Stimulated activated CD4-positive, alpha-beta T cell treated with anti-CD3 and anti-CD28 coated beads, Interleukin-12 subunit alpha, Interleukin-12 subunit beta, amount 100 ng/mL, for 48 hours (primary cell): ENCODE measurements at regions not wholly inside any gene's neighbourhood (a gene's known extent, or its start where the extent isn't known, plus 50 kb on each side); places are given as distances from the start of the nearest gene placed in this dataset.

Experiments used
- DNase-seq, 3 donors: peaks; one replicate each; pipeline ENCODE4 v3.0.0-alpha.2; 2020; ENCODE audit warnings: low read depth in 2 of 3, low spot score in 1 of 3

- no peak for DNase-seq
Observed at GRCh38 chr2:150595803-150596470, 108.5 kb upstream of the RND3 start.

GRCh38 chr2:150594299-150594698 lies 106.8 kb upstream of the RND3 start:
- no peak for DNase-seq

- DNase-seq: no peak
Observed at GRCh38 chr2:150591496-150592285, 104.2 kb upstream of the RND3 start.

- no peak for DNase-seq
Observed at GRCh38 chr2:150589681-150590080, 102.2 kb upstream of the RND3 start.

DNA sequence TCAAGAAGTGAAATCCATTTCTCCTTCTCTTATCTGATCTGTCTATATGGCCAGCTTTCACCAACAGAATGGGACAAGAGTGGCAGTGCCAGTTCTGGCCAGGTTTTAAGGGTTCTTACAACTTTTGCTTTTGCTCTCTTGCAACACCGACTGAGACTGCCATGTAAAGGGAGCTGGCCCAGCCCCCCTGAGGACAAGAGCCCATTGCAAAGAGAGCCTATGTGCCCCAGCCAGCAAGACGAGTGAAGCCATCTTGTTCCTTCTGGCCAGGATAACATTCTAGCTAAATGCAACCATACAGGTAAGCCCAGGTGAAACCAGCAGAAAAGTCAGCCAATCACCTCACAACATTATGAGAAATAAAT lies 101.0 kb upstream of the RND3 start:
- DNase-seq: no peak

DNA sequence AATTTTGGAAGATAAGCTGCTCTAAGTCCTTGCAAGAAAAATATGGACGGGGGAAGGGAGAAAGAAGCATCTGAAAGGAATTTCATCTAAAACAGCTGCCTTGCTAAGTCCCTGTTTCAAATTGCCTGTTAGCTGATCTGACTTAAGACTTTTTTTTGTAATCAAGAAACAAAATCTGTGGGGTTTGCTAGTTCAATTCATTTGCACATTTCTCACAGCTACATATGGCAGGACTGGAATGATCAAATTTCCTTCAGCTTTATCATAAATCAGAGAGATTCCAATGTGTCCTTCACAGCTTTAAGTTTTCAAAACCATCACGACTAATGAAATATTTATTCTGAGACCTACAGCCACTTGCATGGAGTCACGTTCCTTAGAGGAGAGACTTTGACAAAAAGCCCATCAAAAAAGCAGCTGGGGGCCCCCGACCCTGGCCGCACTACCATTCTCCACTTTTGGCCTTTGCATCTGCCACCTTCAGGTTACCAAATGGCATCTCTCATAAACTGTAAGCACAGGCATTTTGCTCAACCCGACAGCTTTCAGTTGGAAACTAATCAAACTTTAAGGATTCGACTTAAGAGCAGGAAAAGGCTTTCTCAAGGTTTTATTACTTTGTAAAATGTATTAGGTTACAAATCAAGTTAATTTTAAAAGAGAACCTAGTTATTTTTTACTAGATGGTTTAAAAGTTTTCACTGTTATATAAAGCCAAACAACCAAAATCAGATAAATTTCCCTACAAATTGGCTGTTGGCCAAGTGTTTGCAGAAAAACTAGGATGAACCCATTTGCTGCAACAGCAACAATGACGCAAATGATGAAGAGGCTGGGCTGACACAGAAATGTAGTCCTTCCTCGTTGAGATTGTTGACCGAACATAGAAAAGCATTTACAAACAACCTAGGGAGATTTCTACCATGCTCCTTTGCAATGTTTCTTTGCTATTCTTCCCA lies 100.4 kb upstream of the RND3 start:
- DNase-seq: no peak

- no peak for DNase-seq
Observed at GRCh38 chr2:150586858-150587257, 99.4 kb upstream of the RND3 start.

DNA sequence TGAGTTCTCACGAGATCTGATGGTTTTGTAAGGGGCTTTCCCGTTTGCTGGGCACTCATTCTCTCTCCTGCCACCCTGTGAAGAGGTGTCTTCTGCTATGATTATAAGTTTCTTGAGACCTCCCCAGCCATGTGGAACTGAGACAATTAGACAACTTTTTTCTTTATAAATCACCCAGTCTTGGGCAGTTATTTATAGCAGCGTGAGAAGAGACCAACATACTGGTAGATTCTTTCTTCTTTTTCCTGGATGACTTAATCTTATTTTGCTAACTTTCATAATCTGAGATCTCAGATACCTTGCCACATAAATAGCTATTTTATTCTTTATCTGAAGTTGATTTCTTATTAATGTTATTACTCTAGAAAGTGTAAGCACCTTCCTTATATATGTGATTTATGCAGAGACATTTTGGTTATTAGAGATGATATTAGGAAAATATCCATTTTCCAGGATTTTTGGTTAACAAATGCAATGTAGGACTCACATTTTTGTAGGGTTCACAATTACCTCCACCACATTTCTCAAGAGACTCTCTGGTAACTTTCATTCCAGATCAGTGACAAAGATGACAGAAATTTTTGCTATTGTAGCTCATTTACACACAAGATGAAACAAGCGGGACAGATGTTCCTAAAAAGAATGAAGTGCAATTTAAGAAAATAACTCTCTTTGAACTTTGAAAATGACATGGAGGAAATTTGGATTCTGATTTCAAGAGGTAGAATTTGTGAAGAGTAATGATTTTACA lies 97.9 kb upstream of the RND3 start:
- DNase-seq: no peak

DNA sequence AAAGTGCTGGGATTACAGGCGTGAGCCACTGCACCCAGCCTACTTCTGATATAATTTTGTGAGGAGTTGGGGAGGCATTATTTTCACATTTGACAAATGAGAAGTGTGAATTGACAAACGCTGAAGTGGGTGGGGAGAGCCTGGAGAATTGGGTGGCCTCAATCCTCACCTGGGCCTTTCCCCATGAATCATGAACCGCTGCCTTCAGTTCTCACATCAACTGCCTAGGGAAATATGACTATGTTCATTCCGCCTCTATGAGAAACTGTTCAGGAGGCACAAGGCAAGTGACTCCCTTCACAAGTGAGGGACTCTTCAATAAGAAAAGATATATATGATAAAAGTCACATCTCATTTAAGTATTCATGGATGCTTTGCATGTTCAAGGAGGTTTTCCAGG lies 96.6 kb upstream of the RND3 start:
- no peak for DNase-seq

- no peak for DNase-seq
Observed at GRCh38 chr2:150581717-150582472, 94.4 kb upstream of the RND3 start.

- no peak for DNase-seq
Observed at GRCh38 chr2:150578481-150578880, 91.0 kb upstream of the RND3 start.

DNA sequence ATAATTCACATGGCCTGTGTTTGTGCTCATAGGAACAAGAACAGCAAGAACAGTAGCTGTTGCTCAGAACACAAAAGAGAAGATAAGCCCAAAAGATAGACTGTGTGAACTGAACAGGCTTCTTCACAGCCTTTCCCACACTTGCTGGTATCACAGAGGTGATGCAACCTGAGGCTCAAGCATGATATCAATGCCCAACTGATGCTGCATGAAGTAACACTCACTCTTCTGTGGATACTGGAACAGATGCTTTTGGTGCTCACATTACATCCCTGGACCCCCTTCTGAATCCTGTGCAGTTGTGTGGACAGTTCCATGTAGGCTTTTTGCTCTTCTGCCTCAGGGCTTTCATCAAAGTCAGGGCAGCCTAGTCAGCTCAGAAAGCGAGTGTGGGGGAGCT lies 88.4 kb upstream of the RND3 start:
- no peak for DNase-seq

DNA sequence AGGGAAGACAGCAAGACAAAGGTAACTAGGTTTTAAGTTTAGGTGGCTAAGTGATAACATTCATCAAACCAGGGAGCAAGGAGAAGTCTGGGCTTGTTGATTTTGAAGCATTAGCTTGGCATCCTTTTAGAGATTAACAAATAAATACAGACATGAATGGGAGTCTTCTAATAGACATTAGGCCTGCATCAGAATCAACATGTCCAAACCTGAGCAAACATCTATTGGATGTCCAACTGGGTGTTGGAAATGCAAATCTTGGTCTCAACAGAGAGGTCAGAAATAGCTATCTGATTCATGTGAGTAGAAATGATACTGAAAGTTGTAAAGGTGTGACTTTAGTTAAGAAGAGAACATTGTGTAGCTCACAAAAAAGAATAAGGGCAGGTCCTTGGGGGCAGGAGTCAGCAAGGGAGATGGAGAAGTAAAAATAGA lies 85.5 kb upstream of the RND3 start:
- no peak for DNase-seq

- no peak for DNase-seq
Observed at GRCh38 chr2:150572194-150572766, 84.8 kb upstream of the RND3 start.

GRCh38 chr2:150571121-150571520 lies 83.7 kb upstream of the RND3 start:
- DNase-seq: no peak

DNA sequence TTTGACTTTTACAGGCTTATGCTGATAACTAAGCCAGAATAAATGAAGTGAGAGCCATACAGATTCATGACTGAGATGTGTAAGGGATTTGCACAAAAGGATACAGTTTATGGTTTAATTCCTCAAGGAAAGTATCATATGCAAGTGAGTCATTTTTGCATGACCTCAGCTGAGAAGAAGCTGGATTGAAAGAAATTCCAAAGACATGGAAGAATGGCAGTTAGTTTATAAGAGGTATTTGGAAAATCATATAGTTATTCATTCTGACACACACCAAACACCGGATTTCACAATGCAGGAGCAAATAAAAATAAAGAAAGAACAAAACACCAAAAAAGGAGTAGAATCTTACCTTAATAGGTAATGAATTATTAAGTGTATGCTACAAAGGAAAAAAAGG lies 83.2 kb upstream of the RND3 start:
- DNase-seq: no peak

DNA sequence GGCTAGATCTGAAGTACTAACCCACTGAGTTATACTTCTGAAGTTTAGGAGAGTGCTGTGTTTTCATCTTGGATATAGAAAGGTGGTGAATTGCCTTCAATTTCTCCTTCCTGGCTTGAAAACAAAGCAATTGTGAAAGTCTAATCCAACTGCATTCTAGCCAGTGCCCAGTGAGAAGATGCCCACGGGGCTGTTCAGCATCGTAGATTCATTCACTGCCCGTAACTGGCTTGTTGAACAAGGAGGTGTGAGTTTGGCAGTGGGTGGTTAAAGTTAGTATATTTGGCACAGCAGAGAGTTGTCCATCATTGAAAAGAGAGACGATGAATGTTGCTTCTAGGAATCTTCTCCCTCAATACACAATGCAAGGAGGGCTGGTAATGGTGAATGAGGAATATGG lies 82.3 kb upstream of the RND3 start:
- DNase-seq: no peak

DNA sequence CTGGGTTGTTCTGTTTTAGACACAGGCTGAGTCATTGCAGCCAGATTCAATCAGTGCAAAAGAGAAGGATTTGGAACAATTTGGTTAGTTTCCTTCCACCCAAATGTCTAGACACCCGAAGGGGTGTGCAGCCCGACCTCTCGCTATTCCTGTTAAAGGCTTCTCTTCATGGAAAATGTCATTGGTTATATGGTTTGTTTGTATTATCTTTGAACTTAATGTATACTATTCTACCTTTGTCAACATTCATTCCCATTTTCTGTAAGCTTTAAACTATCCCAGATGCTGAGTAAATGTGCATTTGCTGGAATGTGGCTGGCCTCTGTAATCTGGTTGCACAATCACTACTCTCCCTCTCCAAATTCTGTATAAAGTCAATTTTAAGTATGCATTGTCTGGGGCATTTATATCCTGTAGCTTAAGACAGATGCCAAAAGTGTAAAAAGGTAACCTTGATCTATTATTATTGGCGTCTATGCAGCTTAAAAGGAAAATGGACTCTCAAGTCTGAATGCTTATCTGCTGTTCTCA lies 80.4 kb upstream of the RND3 start:
- no peak for DNase-seq

DNA sequence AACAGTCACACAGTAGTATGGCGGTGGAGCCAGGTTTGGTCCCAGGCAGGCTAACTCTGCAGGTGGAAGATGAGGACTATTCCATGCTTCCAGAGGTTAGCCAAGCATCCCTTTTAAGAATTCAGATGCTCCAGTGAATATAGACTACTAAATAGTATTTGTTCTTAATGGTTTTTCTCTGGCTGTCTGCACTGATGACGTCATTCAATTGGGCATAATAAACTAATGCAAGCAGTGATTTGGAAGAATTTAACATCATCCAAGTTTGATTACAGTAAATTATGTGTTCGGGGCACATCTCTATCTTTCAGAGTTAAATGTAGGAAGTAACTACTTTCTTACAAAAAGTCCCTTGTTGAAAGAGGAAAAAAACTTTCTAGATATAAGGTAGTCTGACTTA lies 78.8 kb upstream of the RND3 start:
- no peak for DNase-seq

GRCh38 chr2:150561076-150561475 lies 73.6 kb upstream of the RND3 start:
- no peak for DNase-seq
